ENCODE measurements at regions not wholly inside any gene's neighbourhood (a gene's known extent, or its start where the extent isn't known, plus 50 kb on each side); places are given as distances from the start of the nearest gene placed in this dataset.

- TF ChIP-seq CTCF (IDR thresholded peaks at IDR 0.05; ENCODE audit: low read length) (no peak), EZH2 (optimal IDR thresholded peaks at IDR 0.05; ENCODE audit: low read depth, low read length) (no peak)
These were observed 418.6 kb downstream of the MN1 start for GRCh38 chr22:27382947-27383346.

Measured in MM.1S (cell line).